ENCODE measurements at regions not wholly inside any gene's neighbourhood (a gene's known extent, or its start where the extent isn't known, plus 50 kb on each side); places are given as distances from the start of the nearest gene placed in this dataset.

- no peak for DNase-seq
These were observed 181.4 kb downstream of the GRB14 start for GRCh38 chr2:164439885-164440284.

- no peak for DNase-seq
These were observed 182.0 kb downstream of the GRB14 start for GRCh38 chr2:164439235-164439634.

GRCh38 chr2:164438490-164439205 is 182.6 kb downstream of the GRB14 start:
- no peak for DNase-seq

- no peak for DNase-seq
These were observed 185.2 kb downstream of the GRB14 start for GRCh38 chr2:164436131-164436530.

GRCh38 chr2:164430166-164430783 is 191.0 kb downstream of the GRB14 start:
- DNase-seq, result no peak

- DNase-seq, result no peak
These were observed 191.9 kb downstream of the GRB14 start for GRCh38 chr2:164429354-164429753.

GRCh38 chr2:164427111-164427510 is 194.2 kb downstream of the GRB14 start:
- DNase-seq, result no peak

GRCh38 chr2:164420787-164421186 is 200.5 kb downstream of the GRB14 start:
- DNase-seq, result no peak

GRCh38 chr2:164412831-164413230 is 208.5 kb downstream of the GRB14 start:
- no peak for DNase-seq

- DNase-seq, result no peak
These were observed 231.9 kb downstream of the GRB14 start for GRCh38 chr2:164389411-164389810.

GRCh38 chr2:164388511-164388910 is 232.8 kb downstream of the GRB14 start:
- no peak for DNase-seq

- no peak for DNase-seq
These were observed 235.1 kb downstream of the GRB14 start for GRCh38 chr2:164386231-164386630.

GRCh38 chr2:164384434-164384833 is 236.8 kb downstream of the GRB14 start:
- DNase-seq, result no peak

- no peak for DNase-seq
These were observed 249.4 kb downstream of the GRB14 start for GRCh38 chr2:164371916-164372315.

- no peak for DNase-seq
These were observed 251.9 kb downstream of the GRB14 start for GRCh38 chr2:164369366-164369765.

GRCh38 chr2:164368896-164369295 is 252.4 kb downstream of the GRB14 start:
- no peak for DNase-seq

GRCh38 chr2:164363646-164364045 is 257.6 kb downstream of the GRB14 start:
- DNase-seq, result no peak

GRCh38 chr2:164351536-164351935 is 269.7 kb downstream of the GRB14 start:
- DNase-seq, result no peak

GRCh38 chr2:164335947-164336346 is 285.3 kb downstream of the GRB14 start:
- no peak for DNase-seq

GRCh38 chr2:164335128-164335527 is 286.2 kb downstream of the GRB14 start:
- DNase-seq, result no peak

- no peak for DNase-seq
These were observed 293.0 kb downstream of the GRB14 start for GRCh38 chr2:164328310-164328709.

GRCh38 chr2:164323978-164324377 is 297.3 kb downstream of the GRB14 start:
- no peak for DNase-seq

GRCh38 chr2:164314148-164314547 is 307.1 kb downstream of the GRB14 start:
- no peak for DNase-seq

- DNase-seq, result no peak
These were observed 314.4 kb downstream of the GRB14 start for GRCh38 chr2:164306872-164307271.

GRCh38 chr2:164302786-164303185 is 318.5 kb downstream of the GRB14 start:
- DNase-seq, result no peak
